Astrocyte (in vitro differentiated cells and primary cell): ENCODE measurements at regions not wholly inside any gene's neighbourhood (a gene's known extent, or its start where the extent isn't known, plus 50 kb on each side); places are given as distances from the start of the nearest gene placed in this dataset.

Experiments
- CTCF ChIP-seq: IDR thresholded peaks from 2 replicates; pipeline ENCODE4 v1.5.1; 2011; ENCODE audit warnings: low read depth, mild to moderate bottlenecking, inconsistent platforms, low read length, moderate library complexity; ENCODE audit not compliant: insufficient read depth
- EZH2 ChIP-seq: IDR thresholded peaks from 2 replicates; pipeline ENCODE4 v1.6.1; 2012; ENCODE audit warnings: mild to moderate bottlenecking, low read length, inconsistent platforms; ENCODE audit not compliant: insufficient read depth

- TF ChIP-seq CTCF (no peak), EZH2 (no peak)
Measured at GRCh38 chr17:410543-411401, 58.2 kb upstream of the RPH3AL start.
